ENCODE measurements at regions not wholly inside any gene's neighbourhood (a gene's known extent, or its start where the extent isn't known, plus 50 kb on each side); places are given as distances from the start of the nearest gene placed in this dataset.

DNA sequence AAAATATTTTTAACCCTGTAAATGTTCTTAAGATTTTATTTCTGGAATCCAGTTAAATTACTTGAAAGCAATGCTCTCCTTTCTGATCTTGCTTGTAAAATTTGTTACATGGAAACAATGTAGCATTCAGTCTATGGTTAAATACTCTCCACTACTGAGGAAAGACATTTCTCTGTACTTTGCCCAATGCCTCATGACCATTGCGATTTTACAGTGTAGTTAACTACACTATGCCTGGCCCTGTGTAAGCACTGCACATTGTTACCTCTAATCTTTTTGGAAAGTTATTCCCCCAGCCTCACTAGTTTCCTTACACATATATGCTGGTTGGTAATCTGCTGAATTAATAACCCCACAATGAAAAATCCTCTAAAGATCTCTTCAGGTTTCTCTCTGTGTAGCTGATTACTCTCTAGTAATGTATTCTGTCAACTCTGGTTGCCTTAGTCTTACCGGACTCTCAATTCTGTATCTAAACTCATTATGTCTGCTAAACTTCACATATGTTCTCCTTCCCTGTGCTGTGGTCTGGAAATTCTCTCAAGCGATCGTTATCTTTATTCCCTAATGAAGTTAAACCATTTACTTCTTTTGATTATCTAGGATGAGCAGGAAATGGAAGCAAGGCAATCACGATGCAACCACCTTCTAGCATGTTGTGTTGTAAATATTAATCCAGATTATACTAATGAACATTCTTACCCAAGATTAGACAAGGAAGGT lies 58.7 kb upstream of the TMEM106B start:
- TF ChIP-seq, protein P1, sequence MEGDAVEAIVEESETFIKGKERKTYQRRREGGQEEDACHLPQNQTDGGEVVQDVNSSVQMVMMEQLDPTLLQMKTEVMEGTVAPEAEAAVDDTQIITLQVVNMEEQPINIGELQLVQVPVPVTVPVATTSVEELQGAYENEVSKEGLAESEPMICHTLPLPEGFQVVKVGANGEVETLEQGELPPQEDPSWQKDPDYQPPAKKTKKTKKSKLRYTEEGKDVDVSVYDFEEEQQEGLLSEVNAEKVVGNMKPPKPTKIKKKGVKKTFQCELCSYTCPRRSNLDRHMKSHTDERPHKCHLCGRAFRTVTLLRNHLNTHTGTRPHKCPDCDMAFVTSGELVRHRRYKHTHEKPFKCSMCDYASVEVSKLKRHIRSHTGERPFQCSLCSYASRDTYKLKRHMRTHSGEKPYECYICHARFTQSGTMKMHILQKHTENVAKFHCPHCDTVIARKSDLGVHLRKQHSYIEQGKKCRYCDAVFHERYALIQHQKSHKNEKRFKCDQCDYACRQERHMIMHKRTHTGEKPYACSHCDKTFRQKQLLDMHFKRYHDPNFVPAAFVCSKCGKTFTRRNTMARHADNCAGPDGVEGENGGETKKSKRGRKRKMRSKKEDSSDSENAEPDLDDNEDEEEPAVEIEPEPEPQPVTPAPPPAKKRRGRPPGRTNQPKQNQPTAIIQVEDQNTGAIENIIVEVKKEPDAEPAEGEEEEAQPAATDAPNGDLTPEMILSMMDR (IDR thresholded peaks at IDR 0.05; ENCODE audit: low read length), result no peak
- TF ChIP-seq EZH2 (optimal IDR thresholded peaks at IDR 0.05; ENCODE audit: low read depth, low read length) (no peak), EZH2phosphoT487 (IDR thresholded peaks at IDR 0.05; ENCODE audit: low read length) (no peak)

All from MM.1S (cell line).